Activated T-cell treated with anti-CD3 and anti-CD28 coated beads, Interleukin-2, amount 50 U/mL, for 72 hours (primary cell): ENCODE measurements at regions not wholly inside any gene's neighbourhood (a gene's known extent, or its start where the extent isn't known, plus 50 kb on each side); places are given as distances from the start of the nearest gene placed in this dataset.

Source experiments
- ATAC-seq, 2 donors: fragments of 150-1000 bp; cut with Tn5 transposase; replicated peaks in 1 of 2; 2 replicates each; pipeline ENCODE4 v1.10.0; 2021; ENCODE audit warnings: moderate library complexity in 2 of 2, mild to moderate bottlenecking in 1 of 2
- DNase-seq, 2 donors: peaks; one replicate each; pipeline ENCODE4 v3.0.0; 2021 to 2022; ENCODE audit warnings: mixed read lengths in 1 of 2
- H3K27ac Mint-ChIP-seq: one replicate; pipeline ENCODE4 v1.8.0; 2022; ENCODE audit warnings: mild to moderate bottlenecking, moderate library complexity, mixed read lengths
- H3K27me3 Mint-ChIP-seq: one replicate; pipeline ENCODE4 v1.8.0; 2022; ENCODE audit warnings: low read depth, mixed read lengths
- H3K36me3 Mint-ChIP-seq, 2 donors: one replicate each; pipeline ENCODE4 v1.8.0; 2022; ENCODE audit warnings: mixed read lengths in 2 of 2, mild to moderate bottlenecking in 1 of 2; ENCODE audit not compliant: insufficient read depth in 2 of 2
- H3K4me1 Mint-ChIP-seq: one replicate; pipeline ENCODE4 v1.8.0; 2022; ENCODE audit warnings: low read depth, mixed read lengths
- H3K4me3 Mint-ChIP-seq, 2 donors: one replicate each; pipeline ENCODE4 v1.8.0; 2022; ENCODE audit warnings: mild to moderate bottlenecking in 2 of 2, mixed read lengths in 2 of 2, moderate library complexity in 2 of 2
- H3K9me3 Mint-ChIP-seq, 2 donors: one replicate each; pipeline ENCODE4 v1.8.0; 2022; ENCODE audit warnings: mixed read lengths in 2 of 2

GRCh38 chr12:38016602-38017001 lies 300.0 kb upstream of the ALG10B start:
- no peaks in the 10 kb centered on the region for H3K4me1 Mint-ChIP-seq
- peaks cover 5 to 7% of the 10 kb centered on the region in 2 donors for H3K9me3 Mint-ChIP-seq
- DNase-seq, result no peak
- peaks cover 0 to 2% of the 10 kb centered on the region in 2 donors for H3K36me3 Mint-ChIP-seq
- ATAC-seq, result no peak
- no peak overlapping the region for H3K27ac Mint-ChIP-seq
- no peak overlapping the region for H3K4me3 Mint-ChIP-seq
- H3K27me3 Mint-ChIP-seq, result no peaks in the 10 kb centered on the region

GRCh38 chr12:38025916-38026315 lies 290.7 kb upstream of the ALG10B start:
- Mint-ChIP-seq H3K27me3 (no peaks in the 10 kb centered on the region), H3K27ac (no peak overlapping the region), H3K9me3 (peaks cover 3 to 8% of the 10 kb centered on the region in 2 donors), H3K4me1 (no peaks in the 10 kb centered on the region), H3K36me3 (peaks cover 4% of the 10 kb centered on the region in 2 donors), H3K4me3 (no peak overlapping the region)
- ATAC-seq (no peak), DNase-seq (no peak)

GRCh38 chr12:38053113-38053512 lies 263.5 kb upstream of the ALG10B start:
- no peaks in the 10 kb centered on the region for H3K4me1 Mint-ChIP-seq
- H3K4me3 Mint-ChIP-seq, result no peak overlapping the region
- peaks cover 7 to 19% of the 10 kb centered on the region in 2 donors for H3K36me3 Mint-ChIP-seq
- no peak for ATAC-seq
- H3K27me3 Mint-ChIP-seq, result no peaks in the 10 kb centered on the region
- H3K9me3 Mint-ChIP-seq, result peaks cover 10 to 23% of the 10 kb centered on the region in 2 donors
- no peak overlapping the region for H3K27ac Mint-ChIP-seq
- DNase-seq, result no peak

- DNase-seq (no peak), ATAC-seq (no peak)
- Mint-ChIP-seq H3K27me3 (no peaks in the 10 kb centered on the region), H3K4me3 (no peak overlapping the region), H3K4me1 (no peaks in the 10 kb centered on the region), H3K27ac (no peak overlapping the region), H3K9me3 (peaks cover 10 to 17% of the 10 kb centered on the region in 2 donors), H3K36me3 (peaks cover 5 to 19% of the 10 kb centered on the region in 2 donors)
These were observed 262.7 kb upstream of the ALG10B start for GRCh38 chr12:38053655-38054464.

GRCh38 chr12:38056701-38057689 lies 259.6 kb upstream of the ALG10B start:
- Mint-ChIP-seq H3K27me3 (no peaks in the 10 kb centered on the region), H3K4me1 (no peaks in the 10 kb centered on the region), H3K9me3 (peaks cover 11 to 14% of the 10 kb centered on the region in 2 donors), H3K4me3 (no peak overlapping the region), H3K36me3 (peaks cover 5 to 18% of the 10 kb centered on the region in 2 donors), H3K27ac (no peak overlapping the region)
- DNase-seq, result no peak
- no peak for ATAC-seq

- Mint-ChIP-seq H3K4me1 (no peaks in the 10 kb centered on the region), H3K27me3 (no peaks in the 10 kb centered on the region), H3K9me3 (peaks cover 6 to 8% of the 10 kb centered on the region in 2 donors), H3K36me3 (peaks cover 3 to 4% of the 10 kb centered on the region in 2 donors), H3K27ac (no peak overlapping the region), H3K4me3 (no peak overlapping the region)
- ATAC-seq (no peak), DNase-seq (no peak)
These were observed 216.9 kb upstream of the ALG10B start for GRCh38 chr12:38099686-38100085.

- no peaks in the 10 kb centered on the region for H3K4me1 Mint-ChIP-seq
- ATAC-seq (no peak), DNase-seq (no peak)
- H3K36me3 Mint-ChIP-seq, result peaks cover 3 to 4% of the 10 kb centered on the region in 2 donors
- H3K27me3 Mint-ChIP-seq, result no peaks in the 10 kb centered on the region
- H3K27ac Mint-ChIP-seq, result no peak overlapping the region
- no peak overlapping the region for H3K4me3 Mint-ChIP-seq
- peaks cover 7 to 8% of the 10 kb centered on the region in 2 donors for H3K9me3 Mint-ChIP-seq
These were observed 214.8 kb upstream of the ALG10B start for GRCh38 chr12:38101753-38102152.

GRCh38 chr12:38102197-38102596 lies 214.4 kb upstream of the ALG10B start:
- peaks cover 7 to 8% of the 10 kb centered on the region in 2 donors for H3K9me3 Mint-ChIP-seq
- H3K4me1 Mint-ChIP-seq, result no peaks in the 10 kb centered on the region
- peaks cover 3 to 4% of the 10 kb centered on the region in 2 donors for H3K36me3 Mint-ChIP-seq
- ATAC-seq, result no peak
- H3K27me3 Mint-ChIP-seq, result no peaks in the 10 kb centered on the region
- no peak for DNase-seq
- H3K27ac Mint-ChIP-seq, result no peak overlapping the region
- H3K4me3 Mint-ChIP-seq, result no peak overlapping the region

GRCh38 chr12:38110026-38110699 lies 206.4 kb upstream of the ALG10B start:
- Mint-ChIP-seq H3K9me3 (no peaks in the 10 kb centered on the region), H3K27me3 (no peaks in the 10 kb centered on the region), H3K27ac (no peak overlapping the region), H3K4me3 (no peak overlapping the region), H3K36me3 (no peaks in the 10 kb centered on the region), H3K4me1 (no peaks in the 10 kb centered on the region)
- DNase-seq (no peak), ATAC-seq (no peak)

GRCh38 chr12:38113991-38114390 lies 202.6 kb upstream of the ALG10B start:
- ATAC-seq (no peak), DNase-seq (no peak)
- Mint-ChIP-seq H3K27me3 (no peaks in the 10 kb centered on the region), H3K27ac (no peak overlapping the region), H3K36me3 (peaks cover 0 to 2% of the 10 kb centered on the region in 2 donors), H3K4me1 (no peaks in the 10 kb centered on the region), H3K4me3 (no peak overlapping the region), H3K9me3 (peaks cover 6 to 8% of the 10 kb centered on the region in 2 donors)

GRCh38 chr12:38116968-38117367 lies 199.6 kb upstream of the ALG10B start:
- no peaks in the 10 kb centered on the region for H3K27me3 Mint-ChIP-seq

GRCh38 chr12:38118632-38119031 lies 197.9 kb upstream of the ALG10B start:
- Mint-ChIP-seq H3K9me3 (peaks cover 6 to 8% of the 10 kb centered on the region in 2 donors), H3K36me3 (peaks cover 0 to 2% of the 10 kb centered on the region in 2 donors), H3K27me3 (no peaks in the 10 kb centered on the region), H3K27ac (no peak overlapping the region), H3K4me3 (no peak overlapping the region), H3K4me1 (no peaks in the 10 kb centered on the region)
- no peak for ATAC-seq
- no peak for DNase-seq

More at GRCh38 chr12:38116968-38117367, 199.6 kb upstream of the ALG10B start:
- Mint-ChIP-seq H3K27ac (no peak overlapping the region), H3K9me3 (peaks cover 6 to 8% of the 10 kb centered on the region in 2 donors), H3K4me1 (no peaks in the 10 kb centered on the region), H3K36me3 (peaks cover 0 to 2% of the 10 kb centered on the region in 2 donors), H3K4me3 (no peak overlapping the region)
- DNase-seq, result no peak
- ATAC-seq, result no peak
